ENCODE measurements at regions not wholly inside any gene's neighbourhood (a gene's known extent, or its start where the extent isn't known, plus 50 kb on each side); places are given as distances from the start of the nearest gene placed in this dataset.

DNA sequence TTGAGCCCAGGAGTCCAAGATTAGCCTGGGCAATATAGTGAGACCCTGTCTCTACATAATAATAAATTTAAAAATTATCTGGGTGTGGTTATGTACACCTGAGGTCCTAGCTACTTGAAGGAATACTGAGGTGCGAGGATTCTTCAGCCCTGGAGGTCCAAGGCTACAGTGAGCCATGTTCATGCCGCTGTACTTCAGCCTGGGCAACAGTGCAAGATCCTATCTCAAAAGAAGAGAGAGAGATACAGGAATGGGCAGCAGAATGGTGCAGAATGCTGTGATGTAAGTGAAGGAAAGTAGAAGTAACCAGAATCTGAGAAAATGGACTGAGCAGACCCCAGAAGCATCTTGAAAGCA is 62.7 kb upstream of the EXOC4 start:
- DNase-seq (ENCODE audit: insufficient read length, low spot score) = no peak
- FAIRE-seq = no peak

GRCh38 chr7:133190650-133191049 is 62.2 kb upstream of the EXOC4 start:
- FAIRE-seq (no peak), DNase-seq (ENCODE audit: insufficient read length, low spot score) (no peak)

DNA sequence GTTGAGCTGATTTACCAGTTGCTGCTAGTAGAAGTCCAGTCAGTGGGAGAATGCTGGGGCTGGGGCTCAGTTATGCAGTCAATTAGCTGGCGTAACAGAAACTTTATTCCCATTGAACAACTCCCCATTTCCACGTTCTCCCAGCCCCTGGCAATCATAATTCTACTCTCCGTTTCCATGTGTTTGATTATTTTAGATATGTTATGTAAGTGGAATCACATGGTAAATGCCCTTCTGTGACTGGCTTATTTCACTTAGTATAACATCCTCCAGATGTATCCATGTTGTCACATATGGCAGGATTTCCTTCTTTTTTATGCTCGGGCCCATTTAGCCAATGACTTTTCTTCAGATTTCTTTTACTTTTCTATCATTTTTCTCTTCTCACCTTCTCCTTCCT is 61.1 kb upstream of the EXOC4 start:
- DNase-seq (ENCODE audit: insufficient read length, low spot score) = no peak
- FAIRE-seq = no peak

DNA sequence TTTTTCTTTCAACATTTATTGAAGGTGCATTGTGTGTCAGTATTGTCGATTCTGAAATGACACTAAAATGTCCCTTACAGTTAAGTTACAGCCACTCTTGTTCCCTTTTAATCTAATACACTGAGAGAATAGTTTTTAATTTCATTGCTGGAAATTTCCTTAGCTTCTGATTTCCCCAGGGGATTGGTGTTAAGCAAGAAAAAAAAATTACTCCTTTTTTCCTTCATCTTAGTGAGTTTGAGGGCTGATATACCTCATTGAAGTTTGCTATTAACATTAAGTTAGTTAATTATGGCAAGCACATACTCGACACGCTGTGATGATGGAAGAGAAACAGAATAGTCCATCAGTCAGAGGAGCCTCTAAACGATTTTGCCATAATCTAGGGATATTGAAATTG is 57.0 kb upstream of the EXOC4 start:
- DNase-seq (ENCODE audit: insufficient read length, low spot score) (no peak), FAIRE-seq (no peak)

DNA sequence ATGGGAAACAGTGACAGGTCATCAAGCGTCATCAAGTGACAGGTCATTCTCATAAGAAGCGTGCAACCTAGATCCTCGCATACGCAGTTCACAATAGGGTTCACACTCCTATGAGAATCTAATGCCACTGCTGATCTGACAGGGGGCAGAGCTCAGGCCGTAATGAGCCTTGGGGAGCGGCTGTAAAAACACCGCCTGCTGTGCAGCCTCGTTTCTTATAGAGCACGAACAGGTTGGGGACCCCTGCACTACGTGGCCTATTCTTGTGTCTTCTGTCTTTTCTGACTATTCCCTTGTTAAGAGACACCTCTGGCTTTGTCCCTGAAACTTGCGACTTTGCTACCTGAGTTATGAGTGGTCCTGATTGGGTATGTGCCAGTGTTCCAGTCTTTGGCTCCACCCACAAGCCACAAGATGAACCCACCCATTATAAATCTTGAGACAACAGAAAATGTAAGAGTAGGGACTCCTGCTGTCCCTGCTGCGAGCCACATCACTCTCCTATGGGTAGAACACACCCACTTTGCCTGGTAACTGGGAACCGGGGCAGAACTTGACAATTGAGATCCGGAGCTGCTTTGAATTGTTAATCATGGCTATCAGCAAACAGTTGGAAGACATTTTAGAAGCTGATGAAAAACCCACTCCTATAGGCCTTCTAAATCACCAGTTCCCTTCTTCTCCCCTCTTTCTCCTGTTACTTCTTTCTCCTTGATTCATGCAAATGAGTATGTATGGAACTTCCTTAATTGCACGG is 55.8 kb upstream of the EXOC4 start:
- FAIRE-seq = no peak

DNA sequence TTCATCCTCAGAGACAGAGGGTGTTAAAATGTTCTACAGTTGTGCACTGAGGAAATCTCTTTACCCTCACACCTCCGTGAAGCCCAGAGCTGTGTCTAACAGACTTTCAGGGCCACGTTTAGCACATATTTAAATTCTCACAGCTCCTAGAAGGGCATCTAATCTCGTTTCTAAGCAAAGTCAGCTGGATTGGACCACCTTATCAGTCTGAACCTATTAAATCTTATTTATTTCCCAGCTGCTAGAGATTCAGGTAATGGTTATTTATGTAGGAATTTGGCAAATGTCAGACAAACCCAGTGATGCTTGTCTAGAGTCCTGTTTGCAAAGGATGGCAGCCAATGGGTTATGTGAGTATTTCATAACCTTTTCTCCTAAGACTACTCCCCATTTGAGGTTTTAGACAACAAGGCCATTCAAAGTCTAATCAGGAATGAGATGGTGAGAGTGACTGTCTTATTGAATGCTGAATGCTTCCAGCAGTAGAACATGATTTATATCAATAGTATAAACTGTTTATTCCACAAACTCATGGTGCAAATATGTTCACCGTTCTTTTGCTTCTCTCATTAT is 54.8 kb upstream of the EXOC4 start:
- no peak for FAIRE-seq
- DNase-seq (ENCODE audit: insufficient read length, low spot score) = no peak

More for the DNA sequence above, 55.8 kb upstream of the EXOC4 start:
- no peak for DNase-seq (ENCODE audit: insufficient read length, low spot score)

DNA sequence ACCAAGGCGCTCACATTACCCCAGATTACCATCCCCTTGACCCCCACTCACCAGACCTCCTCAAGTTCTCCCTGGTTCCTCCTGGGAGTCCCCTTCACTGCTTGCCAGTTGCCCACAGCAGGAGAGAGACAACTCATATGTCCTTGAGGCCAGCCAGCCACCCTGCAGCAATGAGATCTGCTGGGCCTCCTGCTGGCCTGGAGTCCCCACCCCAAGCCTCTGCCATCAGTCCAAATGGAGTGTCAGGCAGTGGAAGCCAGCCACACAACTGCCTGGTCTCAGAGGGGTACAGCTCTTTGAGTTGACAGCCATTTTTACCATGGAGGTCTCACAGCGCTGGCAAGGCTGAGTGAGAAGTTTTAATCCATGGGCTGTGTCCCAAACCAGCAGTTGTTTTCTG is 53.0 kb upstream of the EXOC4 start:
- DNase-seq (ENCODE audit: insufficient read length, low spot score) (no peak), FAIRE-seq (no peak)

GRCh38 chr7:133201470-133201869 is 51.4 kb upstream of the EXOC4 start:
- no peak for FAIRE-seq

DNA sequence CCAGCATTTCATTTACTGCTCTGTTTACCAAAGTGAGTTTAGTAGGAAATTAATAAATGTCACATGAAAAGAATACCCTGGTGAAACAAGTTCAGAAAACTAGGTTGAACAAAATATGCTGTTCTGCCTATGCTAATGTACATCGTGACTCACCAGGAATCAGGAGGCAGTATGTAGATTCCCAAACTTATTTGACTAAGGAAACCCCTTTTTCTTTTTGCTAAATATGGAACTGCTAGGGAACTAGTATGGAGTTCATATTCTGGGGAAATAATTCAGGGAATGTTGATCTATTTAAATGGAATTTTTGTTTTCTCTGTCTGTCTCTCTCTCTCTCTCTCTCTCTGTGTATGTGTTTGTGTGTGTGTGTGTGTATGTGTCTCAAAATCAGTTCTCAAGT is 49.9 kb upstream of the EXOC4 start:
- no peak for FAIRE-seq
- DNase-seq (ENCODE audit: insufficient read length, low spot score) = no peak

More at GRCh38 chr7:133201470-133201869, 51.4 kb upstream of the EXOC4 start:
- no peak for DNase-seq (ENCODE audit: insufficient read length, low spot score)
